ENCODE measurements at regions not wholly inside any gene's neighbourhood (a gene's known extent, or its start where the extent isn't known, plus 50 kb on each side); places are given as distances from the start of the nearest gene placed in this dataset.

DNA sequence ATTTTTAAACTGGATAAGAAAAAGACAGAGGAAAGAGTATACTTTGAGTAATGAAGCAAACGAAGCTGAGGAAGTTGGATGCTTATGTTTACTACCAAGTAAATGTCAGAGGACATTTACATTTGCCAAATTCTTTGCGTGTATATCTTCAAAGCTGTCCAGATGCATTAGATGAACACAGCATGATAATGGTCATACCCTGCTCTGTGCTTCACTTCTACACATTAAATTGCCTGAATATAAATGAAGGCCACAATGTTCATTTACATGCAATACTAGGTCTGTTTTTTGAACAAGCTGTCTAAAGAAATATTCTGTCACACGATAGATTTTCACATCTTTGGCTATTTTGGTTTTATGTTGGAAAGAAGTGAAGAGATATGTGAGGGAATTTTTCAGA lies 405.8 kb upstream of the ADAMTS9 start:
- H3K36me3 ChIP-seq (ENCODE audit: control insufficient read depth, insufficient read depth, low read length), result no peaks in the 10 kb centered on the region
- H3K27me3 ChIP-seq (ENCODE audit: control insufficient read depth, insufficient read depth, low read length), result no peaks in the 10 kb centered on the region
- TF ChIP-seq, protein P1, sequence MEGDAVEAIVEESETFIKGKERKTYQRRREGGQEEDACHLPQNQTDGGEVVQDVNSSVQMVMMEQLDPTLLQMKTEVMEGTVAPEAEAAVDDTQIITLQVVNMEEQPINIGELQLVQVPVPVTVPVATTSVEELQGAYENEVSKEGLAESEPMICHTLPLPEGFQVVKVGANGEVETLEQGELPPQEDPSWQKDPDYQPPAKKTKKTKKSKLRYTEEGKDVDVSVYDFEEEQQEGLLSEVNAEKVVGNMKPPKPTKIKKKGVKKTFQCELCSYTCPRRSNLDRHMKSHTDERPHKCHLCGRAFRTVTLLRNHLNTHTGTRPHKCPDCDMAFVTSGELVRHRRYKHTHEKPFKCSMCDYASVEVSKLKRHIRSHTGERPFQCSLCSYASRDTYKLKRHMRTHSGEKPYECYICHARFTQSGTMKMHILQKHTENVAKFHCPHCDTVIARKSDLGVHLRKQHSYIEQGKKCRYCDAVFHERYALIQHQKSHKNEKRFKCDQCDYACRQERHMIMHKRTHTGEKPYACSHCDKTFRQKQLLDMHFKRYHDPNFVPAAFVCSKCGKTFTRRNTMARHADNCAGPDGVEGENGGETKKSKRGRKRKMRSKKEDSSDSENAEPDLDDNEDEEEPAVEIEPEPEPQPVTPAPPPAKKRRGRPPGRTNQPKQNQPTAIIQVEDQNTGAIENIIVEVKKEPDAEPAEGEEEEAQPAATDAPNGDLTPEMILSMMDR (IDR thresholded peaks at IDR 0.05; ENCODE audit: insufficient read depth, low read length, severe bottlenecking), result no peak
- no peak overlapping the region for H3K4me3 ChIP-seq (ENCODE audit: low read depth, low read length)
- no peak for FAIRE-seq
- DNase-seq (ENCODE audit: low read depth), result no peak

DNA sequence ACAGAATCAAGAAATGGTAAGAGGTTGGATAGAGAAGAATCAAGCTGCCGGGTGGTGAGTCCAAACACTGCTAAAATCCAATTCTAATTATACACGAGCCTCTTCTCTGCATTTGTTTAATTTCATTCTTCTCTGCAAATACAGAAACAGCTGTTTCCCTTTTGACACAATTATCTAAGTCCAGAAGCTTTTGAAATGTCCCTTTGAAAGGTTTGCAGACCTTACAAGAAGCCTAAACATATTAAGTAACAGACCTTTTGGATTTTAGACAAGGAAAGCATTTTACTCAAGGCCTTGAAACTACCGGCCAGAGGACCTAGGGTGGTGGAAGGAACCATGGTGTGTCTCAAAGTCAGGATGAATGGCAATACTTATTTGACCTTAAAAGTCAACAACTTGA lies 403.8 kb upstream of the ADAMTS9 start:
- no peak for FAIRE-seq
- Histone ChIP-seq H3K27me3 (ENCODE audit: control insufficient read depth, insufficient read depth, low read length) (no peaks in the 10 kb centered on the region), H3K36me3 (ENCODE audit: control insufficient read depth, insufficient read depth, low read length) (no peaks in the 10 kb centered on the region), H3K4me3 (ENCODE audit: low read depth, low read length) (no peak overlapping the region)
- TF ChIP-seq, protein P1 (IDR thresholded peaks at IDR 0.05; ENCODE audit: insufficient read depth, low read length, severe bottlenecking), result no peak
- DNase-seq (ENCODE audit: low read depth), result no peak

DNA sequence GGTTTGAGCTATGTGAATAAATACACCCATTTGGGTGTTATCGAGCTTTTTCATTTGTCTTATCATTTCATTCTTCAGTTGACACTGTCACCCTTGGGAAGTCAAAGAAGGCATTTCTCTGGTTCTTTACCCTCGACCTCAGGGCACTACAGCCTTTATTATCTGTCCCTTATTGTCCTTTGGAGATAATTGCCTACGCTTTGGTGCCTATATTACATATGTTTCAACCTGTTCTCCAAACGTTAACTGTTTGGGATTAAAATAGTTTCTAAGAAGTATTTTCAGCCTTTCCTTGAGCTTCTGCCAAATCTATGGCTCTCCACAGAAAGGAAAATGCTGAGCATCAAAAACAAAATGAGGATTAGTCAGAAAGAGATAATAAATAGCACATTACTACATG lies 395.4 kb upstream of the ADAMTS9 start:
- Histone ChIP-seq H3K27me3 (ENCODE audit: control insufficient read depth, insufficient read depth, low read length) (no peaks in the 10 kb centered on the region), H3K4me3 (ENCODE audit: low read depth, low read length) (no peak overlapping the region), H3K36me3 (ENCODE audit: control insufficient read depth, insufficient read depth, low read length) (no peaks in the 10 kb centered on the region)
- DNase-seq (ENCODE audit: low read depth) (no peak), FAIRE-seq (no peak)
- TF ChIP-seq, protein P1 (IDR thresholded peaks at IDR 0.05; ENCODE audit: insufficient read depth, low read length, severe bottlenecking), result no peak

DNA sequence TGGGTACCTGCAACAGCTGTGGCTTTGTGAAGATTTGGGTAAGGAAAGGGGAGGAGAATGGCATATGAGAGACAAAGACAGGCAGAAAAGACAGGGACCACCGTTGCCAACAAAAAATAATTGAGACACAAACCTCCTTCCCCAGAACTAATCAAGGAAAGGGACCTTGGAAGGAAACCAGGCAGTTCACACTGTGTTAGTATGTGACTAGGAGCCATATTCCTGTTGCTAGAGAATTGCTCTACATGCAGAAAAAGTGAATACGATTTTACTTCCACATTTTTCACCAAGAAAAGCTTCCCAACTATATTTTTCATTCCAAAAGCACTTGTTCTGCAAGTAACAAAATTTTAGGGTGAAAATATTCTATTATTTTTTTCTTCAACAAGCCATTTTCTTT lies 393.7 kb upstream of the ADAMTS9 start:
- Histone ChIP-seq H3K27me3 (ENCODE audit: control insufficient read depth, insufficient read depth, low read length) (no peaks in the 10 kb centered on the region), H3K4me3 (ENCODE audit: low read depth, low read length) (no peak overlapping the region), H3K36me3 (ENCODE audit: control insufficient read depth, insufficient read depth, low read length) (no peaks in the 10 kb centered on the region)
- no peak for DNase-seq (ENCODE audit: low read depth)
- TF ChIP-seq, protein P1 (IDR thresholded peaks at IDR 0.05; ENCODE audit: insufficient read depth, low read length, severe bottlenecking), result no peak
- no peak for FAIRE-seq

DNA sequence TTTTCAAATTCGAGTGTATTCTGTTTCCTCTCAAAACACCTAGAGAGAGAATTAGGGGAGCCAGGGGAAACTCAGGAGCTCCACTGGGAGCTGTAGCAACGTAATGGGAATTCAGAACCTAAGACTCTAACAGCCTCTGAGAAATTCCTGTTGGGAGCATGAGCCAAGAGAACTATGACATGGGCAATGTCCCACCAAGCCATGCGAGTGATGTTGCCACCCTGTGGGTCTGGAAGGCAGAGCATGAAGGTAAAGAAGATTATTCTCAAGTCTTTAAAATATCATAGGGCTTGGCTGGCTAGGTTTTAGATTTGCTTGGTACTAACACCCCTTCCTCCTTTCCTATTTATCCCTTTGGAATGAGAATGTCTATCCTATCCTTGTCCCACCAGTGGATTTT lies 392.6 kb upstream of the ADAMTS9 start:
- Histone ChIP-seq H3K36me3 (ENCODE audit: control insufficient read depth, insufficient read depth, low read length) (no peaks in the 10 kb centered on the region), H3K27me3 (ENCODE audit: control insufficient read depth, insufficient read depth, low read length) (no peaks in the 10 kb centered on the region), H3K4me3 (ENCODE audit: low read depth, low read length) (no peak overlapping the region)
- DNase-seq (ENCODE audit: low read depth), result no peak
- FAIRE-seq, result no peak
- TF ChIP-seq, protein P1 (IDR thresholded peaks at IDR 0.05; ENCODE audit: insufficient read depth, low read length, severe bottlenecking), result no peak

DNA sequence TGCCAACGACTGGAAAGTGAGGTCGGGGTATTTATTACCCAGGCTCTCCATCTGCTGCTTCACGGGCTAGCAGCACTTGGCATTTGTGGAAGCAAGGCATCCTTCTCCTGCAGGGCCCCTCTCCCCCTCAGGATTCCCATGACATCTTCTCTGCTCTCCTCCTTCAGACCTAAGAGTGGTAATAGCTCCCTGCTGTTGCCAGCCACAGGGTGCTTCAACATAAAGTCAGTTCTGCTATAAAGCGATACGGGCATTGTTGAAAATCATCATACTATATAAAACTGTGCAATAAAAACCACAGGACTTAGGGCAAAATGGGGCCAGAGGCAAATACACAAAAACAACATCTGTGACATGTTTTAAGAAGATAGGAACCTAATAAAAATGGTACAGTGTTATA lies 391.8 kb upstream of the ADAMTS9 start:
- Histone ChIP-seq H3K4me3 (ENCODE audit: low read depth, low read length) (no peak overlapping the region), H3K36me3 (ENCODE audit: control insufficient read depth, insufficient read depth, low read length) (no peaks in the 10 kb centered on the region), H3K27me3 (ENCODE audit: control insufficient read depth, insufficient read depth, low read length) (no peaks in the 10 kb centered on the region)
- FAIRE-seq (no peak), DNase-seq (ENCODE audit: low read depth) (no peak)
- TF ChIP-seq, protein P1 (IDR thresholded peaks at IDR 0.05; ENCODE audit: insufficient read depth, low read length, severe bottlenecking), result no peak

Measured in bronchial epithelial cell (primary cell).